Stimulated activated CD4-positive, alpha-beta T cell treated with anti-CD3 and anti-CD28 coated beads, Interleukin-12 subunit alpha, Interleukin-12 subunit beta, amount 100 ng/mL, for 4 hours (primary cell): ENCODE measurements at regions not wholly inside any gene's neighbourhood (a gene's known extent, or its start where the extent isn't known, plus 50 kb on each side); places are given as distances from the start of the nearest gene placed in this dataset.
"Not testable (repeated sequence)": the region's sequence is repeated elsewhere in the genome, so short reads cannot be mapped to it uniquely, and the experiment has no call there.

Experiments
- DNase-seq: peaks from one replicate; pipeline ENCODE4 v3.0.0-alpha.2; 2020

GRCh38 chr13:88436974-88437373 is 765.8 kb downstream of the SLITRK5 start:
- DNase-seq = no peak

- DNase-seq = no peak
Observed at GRCh38 chr13:88450515-88450914, 779.3 kb downstream of the SLITRK5 start.

- no peak for DNase-seq
Observed at GRCh38 chr13:88456151-88456550, 785.0 kb downstream of the SLITRK5 start.

DNA sequence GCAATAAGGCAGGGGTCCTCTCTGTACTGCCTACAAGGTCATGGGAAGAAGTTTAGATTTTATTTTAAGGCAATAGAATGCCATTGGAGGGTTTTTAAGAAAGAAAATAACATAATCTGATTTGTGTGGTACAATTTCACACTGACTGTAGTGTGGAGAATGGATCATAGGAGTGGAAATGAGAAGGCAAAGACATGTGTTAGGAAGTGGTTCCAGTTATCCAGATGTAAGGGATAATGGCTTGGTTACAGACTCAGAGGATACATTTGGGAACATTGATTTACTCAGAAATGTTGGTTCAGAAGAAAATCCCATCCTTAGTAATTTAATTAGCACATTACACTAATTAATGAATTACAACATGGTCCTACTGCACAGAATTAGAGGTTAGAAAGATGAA is 788.2 kb downstream of the SLITRK5 start:
- no peak for DNase-seq

GRCh38 chr13:88461272-88462009 is 790.3 kb downstream of the SLITRK5 start:
- DNase-seq = no peak

DNA sequence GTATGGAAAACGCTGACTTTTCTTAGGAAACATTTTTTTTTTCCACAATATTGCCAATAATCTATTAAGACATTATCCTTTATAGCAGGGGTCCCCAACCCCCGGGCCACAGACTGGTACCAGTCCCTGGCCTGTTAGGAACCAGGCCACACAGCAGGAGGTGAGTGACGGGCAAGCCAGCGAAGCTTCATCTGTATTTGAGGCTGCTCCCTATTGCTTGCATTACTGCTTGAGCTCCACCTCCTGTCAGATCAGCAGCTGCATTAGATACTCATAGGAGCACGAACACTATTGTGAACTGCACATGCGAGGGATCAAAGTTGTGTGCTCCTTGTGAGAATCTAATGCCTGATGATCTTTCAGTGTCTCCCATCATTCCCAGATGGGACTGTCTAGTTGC is 793.7 kb downstream of the SLITRK5 start:
- no peak for DNase-seq

DNA sequence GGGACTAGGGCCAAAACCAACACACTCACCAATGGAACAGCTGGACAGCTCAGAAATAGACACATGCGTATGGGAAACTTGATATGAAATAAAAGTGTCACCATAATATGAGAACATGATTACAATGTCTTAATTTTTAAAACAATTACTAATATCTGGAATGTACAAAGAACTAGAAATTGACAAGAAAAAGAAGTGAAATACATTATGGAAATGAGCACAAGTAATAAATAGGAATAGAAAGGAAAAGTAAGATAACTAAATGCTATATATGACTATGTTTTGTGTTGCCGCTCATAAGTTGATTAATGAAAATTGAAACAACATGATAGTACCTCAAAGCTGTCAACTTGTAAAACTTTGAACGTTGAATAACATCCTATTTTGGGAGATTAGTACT is 801.1 kb downstream of the SLITRK5 start:
- no peak for DNase-seq

GRCh38 chr13:88483202-88483601 is 812.0 kb downstream of the SLITRK5 start:
- no peak for DNase-seq

DNA sequence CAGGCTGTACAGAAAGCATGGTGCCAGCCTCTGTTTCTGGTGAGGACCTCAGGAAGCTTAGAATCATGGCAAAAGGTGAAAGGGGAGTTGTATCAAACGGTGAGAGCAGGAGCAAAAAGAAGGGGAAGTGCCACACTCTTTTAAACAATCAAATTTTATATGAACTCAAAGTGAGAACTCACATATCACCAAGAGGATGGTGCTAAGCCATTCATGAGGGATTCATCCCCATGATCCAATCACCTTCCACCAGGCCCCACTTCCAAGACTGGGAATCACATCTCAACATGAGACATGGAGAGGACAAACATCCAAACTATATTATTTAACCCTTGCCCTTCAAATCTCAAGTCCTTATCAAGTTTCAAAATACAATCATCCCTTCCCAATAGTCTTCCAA is 836.7 kb downstream of the SLITRK5 start:
- DNase-seq = no peak

- not testable (repeated sequence) for DNase-seq
Observed at GRCh38 chr13:88512993-88513392, 841.8 kb downstream of the SLITRK5 start.

DNA sequence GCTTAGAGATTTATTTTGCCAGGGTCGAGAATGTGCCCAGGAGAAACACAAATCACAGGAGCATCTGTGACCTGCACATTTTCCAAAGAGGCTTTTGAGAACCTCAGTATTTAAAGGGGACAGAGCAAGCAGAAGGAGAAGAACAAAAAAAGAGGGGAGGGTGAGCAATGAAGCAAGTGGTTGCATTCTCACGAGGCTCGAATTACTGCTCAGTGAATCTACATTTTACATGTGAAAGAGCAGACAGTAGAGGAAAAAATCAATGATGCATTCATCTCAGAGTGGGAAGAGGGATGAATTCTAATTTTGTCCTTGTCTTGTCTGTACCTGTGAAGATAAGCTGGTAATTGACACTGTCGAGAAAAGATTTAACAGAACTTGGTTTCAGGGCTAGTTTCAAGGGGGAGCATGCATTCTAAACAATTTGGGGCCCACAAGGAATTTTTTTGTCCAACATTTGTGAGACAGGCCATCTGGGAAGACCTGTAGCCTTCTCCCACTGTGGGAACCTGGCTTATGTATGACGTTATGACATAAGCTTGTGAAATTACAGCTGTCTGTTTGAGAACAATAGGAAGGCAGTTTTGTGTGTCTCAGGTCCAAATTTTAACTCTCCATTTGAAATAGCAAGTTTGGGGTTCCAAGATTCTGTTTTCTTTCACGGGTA is 855.1 kb downstream of the SLITRK5 start:
- no peak for DNase-seq

DNA sequence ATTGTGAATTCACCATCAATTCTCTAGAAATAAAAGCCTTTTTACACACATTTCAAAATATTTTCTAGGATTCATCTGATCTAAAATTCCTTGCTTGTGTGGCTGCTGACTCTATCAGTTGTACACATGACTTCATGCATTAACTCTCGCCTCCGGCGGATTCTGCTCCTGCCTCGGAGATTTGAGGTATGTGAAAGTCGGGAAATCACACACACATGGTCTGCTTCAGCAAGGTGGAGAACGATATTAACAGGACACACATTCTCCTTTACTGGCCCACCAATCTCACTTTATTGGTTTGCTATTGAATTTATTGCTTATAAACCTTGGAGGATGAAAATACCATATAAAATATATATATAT is 855.7 kb downstream of the SLITRK5 start:
- no peak for DNase-seq

DNA sequence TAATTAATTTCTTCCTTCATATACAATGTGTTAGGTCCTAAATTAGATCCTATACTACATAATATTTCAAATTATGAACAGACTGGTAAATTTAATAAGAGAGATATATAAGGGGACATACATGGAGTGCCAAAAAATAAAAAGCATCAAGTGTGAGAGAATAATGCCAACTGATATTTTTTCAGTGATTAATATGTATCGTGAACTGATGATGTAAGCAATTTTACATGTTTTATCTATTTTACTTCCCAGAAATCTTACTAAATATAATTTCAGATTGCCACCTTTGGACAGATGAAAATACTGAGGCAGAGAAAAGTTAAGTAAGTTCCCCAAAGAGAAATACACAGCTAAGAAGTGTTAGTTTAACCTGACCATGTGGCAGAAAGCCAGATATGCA is 870.8 kb downstream of the SLITRK5 start:
- DNase-seq = no peak

GRCh38 chr13:88544836-88545235 is 873.7 kb downstream of the SLITRK5 start:
- no peak for DNase-seq

DNA sequence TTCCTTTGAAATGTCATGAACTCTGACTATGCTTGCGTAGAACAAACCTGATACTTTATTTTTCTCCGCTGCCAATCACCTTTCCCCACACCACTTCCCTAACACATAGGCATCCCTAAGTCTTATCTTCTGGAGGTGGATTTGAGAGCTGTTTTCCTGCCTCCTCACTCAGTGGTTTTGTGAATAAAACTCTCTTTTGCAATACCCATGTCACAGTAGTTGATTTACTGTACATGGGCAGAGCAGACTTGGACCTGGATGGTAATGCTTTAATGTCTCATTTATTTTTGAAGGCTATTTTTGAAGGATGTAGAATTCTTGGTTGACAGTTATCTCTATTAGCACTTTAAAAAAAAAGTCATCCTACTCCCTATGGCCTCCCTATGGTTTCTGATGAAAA is 881.8 kb downstream of the SLITRK5 start:
- no peak for DNase-seq

GRCh38 chr13:88565566-88565965 is 894.4 kb downstream of the SLITRK5 start:
- no peak for DNase-seq

DNA sequence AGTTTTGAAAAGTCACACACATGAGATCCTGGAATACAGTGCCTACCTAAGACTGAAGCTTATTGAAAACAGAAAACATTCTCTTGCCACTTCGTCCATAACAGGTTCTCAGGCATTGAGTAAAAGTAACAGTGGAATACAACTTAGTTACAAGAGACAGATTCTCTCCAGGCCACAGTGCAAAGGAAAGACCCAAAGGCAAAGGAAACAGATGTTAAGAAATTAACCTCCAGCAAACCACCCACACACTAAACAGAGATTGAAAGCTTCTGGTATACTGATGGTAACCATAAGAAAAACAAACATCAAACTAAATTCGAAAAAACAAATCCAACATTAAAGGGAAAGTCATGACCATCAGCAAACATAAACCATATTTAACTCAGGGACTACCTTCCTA is 914.7 kb downstream of the SLITRK5 start:
- DNase-seq = no peak

- no peak for DNase-seq
Observed at GRCh38 chr13:88586263-88586662, 915.1 kb downstream of the SLITRK5 start.

DNA sequence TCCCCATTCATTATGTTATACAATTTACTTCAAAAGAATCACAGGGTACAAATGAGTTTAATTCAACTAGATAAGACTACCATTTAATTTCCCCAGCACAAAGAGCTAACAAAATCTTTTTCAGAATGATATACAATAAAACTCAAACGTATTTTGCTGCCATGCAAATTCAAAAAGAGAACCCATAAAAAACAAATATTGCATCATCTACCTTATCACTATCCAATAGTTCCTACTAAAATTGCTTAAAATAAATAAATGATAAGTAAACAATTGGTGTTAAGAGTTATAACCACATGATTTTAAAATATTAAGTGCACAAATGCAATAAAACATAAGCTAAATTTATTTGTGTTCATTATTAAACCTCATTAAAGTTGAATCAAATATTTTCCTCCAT is 919.4 kb downstream of the SLITRK5 start:
- no peak for DNase-seq

- no peak for DNase-seq
Observed at GRCh38 chr13:88592105-88592504, 920.9 kb downstream of the SLITRK5 start.

DNA sequence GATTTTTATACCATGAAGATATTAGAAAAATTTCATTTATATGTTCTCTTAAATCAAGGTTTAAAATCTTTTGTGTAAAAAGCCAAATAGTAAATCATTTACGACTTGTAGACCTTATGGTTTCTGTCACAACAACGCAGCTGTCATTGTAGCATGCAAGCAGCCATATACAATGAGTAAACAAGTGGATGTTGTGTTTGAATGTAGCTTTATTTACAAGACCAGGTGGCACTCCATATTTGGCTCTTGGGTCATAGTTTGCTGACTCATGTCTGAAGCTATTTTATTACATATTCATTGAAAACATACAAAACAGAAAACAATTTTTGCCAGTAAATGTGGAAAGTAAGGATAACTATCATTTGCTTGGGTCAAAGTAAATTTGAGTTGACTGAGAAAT is 930.8 kb downstream of the SLITRK5 start:
- DNase-seq = no peak

- DNase-seq = no peak
Observed at GRCh38 chr13:88602786-88603777, 931.9 kb downstream of the SLITRK5 start.

GRCh38 chr13:88617176-88617575 is 946.0 kb downstream of the SLITRK5 start:
- DNase-seq = no peak
